Right ventricle myocardium inferior (tissue), 1 donor: ENCODE measurements at regions not wholly inside any gene's neighbourhood (a gene's known extent, or its start where the extent isn't known, plus 50 kb on each side); places are given as distances from the start of the nearest gene placed in this dataset.
A peak's percentile ranks its signal among the peaks of the same experiment; 100 is the strongest.

ENCODE experiments used
- ATAC-seq: fragments of 200-7000 bp; cut with Tn5 transposase; one replicate; pipeline ENCODE4 v1.9.1; 2020; ENCODE audit warnings: mild to moderate bottlenecking, moderate library complexity
- DNase-seq: peaks from one replicate; pipeline ENCODE4 v3.0.0; 2021; ENCODE audit errors: missing footprints
- intact Hi-C: fragments of 100-400 bp; cut with DNase I; formaldehyde crosslinking; loops from one replicate; pipeline ENCODE4 v1.11.0; 2022
- donor health status: DM: no; HTN: yes; CAD: no; lungs with severe emphysema.

GRCh38 chr7:96426027-96426426 lies 104.1 kb upstream of the SLC25A13 start:
- no peak for DNase-seq
- no peak for ATAC-seq
- intact Hi-C loops, result no loop called here

- ATAC-seq (no peak), DNase-seq (no peak)
- intact Hi-C loops, result no loop called here
Measured at GRCh38 chr7:96424411-96424810, 102.5 kb upstream of the SLC25A13 start.

- no peak for DNase-seq
- intact Hi-C loops, result no loop called here
- ATAC-seq, result no peak
Measured at GRCh38 chr7:96422388-96422787, 100.5 kb upstream of the SLC25A13 start.

- ATAC-seq, result no peak
- no peak for DNase-seq
- intact Hi-C loops, result loop anchor here (10.0 kb wide), 2 partner anchors 94 to 606 kb away; partner anchors contain the start of genes DLX5 and SLC25A13
Measured at GRCh38 chr7:96418581-96418980, 96.7 kb upstream of the SLC25A13 start.

- no peak for DNase-seq
- intact Hi-C loops, result loop anchor here (10.0 kb wide), 2 partner anchors 93 to 607 kb away; partner anchors contain the start of genes DLX5 and SLC25A13
- no peak for ATAC-seq
Measured at GRCh38 chr7:96417784-96418183, 95.9 kb upstream of the SLC25A13 start.

GRCh38 chr7:96416599-96416998 lies 94.7 kb upstream of the SLC25A13 start:
- intact Hi-C loops, result loop anchor here (10.0 kb wide), 2 partner anchors 92 to 608 kb away; partner anchors contain the start of genes DLX5 and SLC25A13
- no peak for ATAC-seq

GRCh38 chr7:96416116-96416515 lies 94.2 kb upstream of the SLC25A13 start:
- intact Hi-C loops, result loop anchor here (10.0 kb wide), 2 partner anchors 91 to 609 kb away; partner anchors contain the start of genes DLX5 and SLC25A13
- ATAC-seq, result no peak

More at GRCh38 chr7:96416599-96416998, 94.7 kb upstream of the SLC25A13 start:
- no peak for DNase-seq

GRCh38 chr7:96415293-96415940 lies 93.5 kb upstream of the SLC25A13 start:
- intact Hi-C loops, result loop anchor here (10.0 kb wide), 2 partner anchors 91 to 609 kb away; partner anchors contain the start of genes DLX5 and SLC25A13
- no peak for ATAC-seq
- DNase-seq, result no peak

More at GRCh38 chr7:96416116-96416515, 94.2 kb upstream of the SLC25A13 start:
- DNase-seq, result no peak

- no peak for ATAC-seq
- intact Hi-C loops, result loop anchor here (10.0 kb wide), 2 partner anchors 90 to 610 kb away; partner anchors contain the start of genes DLX5 and SLC25A13
- DNase-seq, result no peak
Measured at GRCh38 chr7:96414931-96415292, 93.0 kb upstream of the SLC25A13 start.

- DNase-seq (no peak), ATAC-seq (peak; percentile 79)
- intact Hi-C loops, result loop anchor here (10.0 kb wide), 2 partner anchors 85 to 615 kb away; partner anchors contain the start of genes DLX5 and SLC25A13
Measured at GRCh38 chr7:96410126-96410839, 88.4 kb upstream of the SLC25A13 start.

- DNase-seq (no peak), ATAC-seq (no peak)
- intact Hi-C loops, result no loop called here
Measured at GRCh38 chr7:96408881-96409280, 87.0 kb upstream of the SLC25A13 start.

GRCh38 chr7:96407427-96407826 lies 85.5 kb upstream of the SLC25A13 start:
- no peak for ATAC-seq
- no peak for DNase-seq
- intact Hi-C loops, result no loop called here

- intact Hi-C loops, result no loop called here
- ATAC-seq, result no peak
- DNase-seq, result no peak
Measured at GRCh38 chr7:96402913-96403312, 81.0 kb upstream of the SLC25A13 start.

- no peak for DNase-seq
- ATAC-seq, result no peak
- intact Hi-C loops, result no loop called here
Measured at GRCh38 chr7:96401200-96401599, 79.3 kb upstream of the SLC25A13 start.

- DNase-seq (no peak), ATAC-seq (no peak)
- intact Hi-C loops, result no loop called here
Measured at GRCh38 chr7:96400518-96400917, 78.6 kb upstream of the SLC25A13 start.

- intact Hi-C loops, result no loop called here
- DNase-seq (no peak), ATAC-seq (no peak)
Measured at GRCh38 chr7:96400001-96400400, 78.1 kb upstream of the SLC25A13 start.

GRCh38 chr7:96397936-96398598 lies 76.2 kb upstream of the SLC25A13 start:
- ATAC-seq, result no peak
- DNase-seq, result no peak
- intact Hi-C loops, result no loop called here

- ATAC-seq (peak; percentile 71), DNase-seq (no peak)
- intact Hi-C loops, result no loop called here
Measured at GRCh38 chr7:96388620-96389383, 66.9 kb upstream of the SLC25A13 start.

- intact Hi-C loops, result no loop called here
- no peak for ATAC-seq
- no peak for DNase-seq
Measured at GRCh38 chr7:96388166-96388565, 66.3 kb upstream of the SLC25A13 start.
